NCI-H748 treated with DMSO at 0.1 percent for 48 hours (cell line): ENCODE measurements at regions not wholly inside any gene's neighbourhood (a gene's known extent, or its start where the extent isn't known, plus 50 kb on each side); places are given as distances from the start of the nearest gene placed in this dataset.

Experiments used
- DNase-seq: peaks from one replicate; lab custom pipeline; 2025; lab: John Stamatoyannopoulos, UW

- DNase-seq = peak; percentile 72
These were observed 436.0 kb downstream of the ZNF608 start for GRCh38 chr5:124310453-124310852.

- DNase-seq = no peak
These were observed 437.0 kb downstream of the ZNF608 start for GRCh38 chr5:124309241-124309980.

GRCh38 chr5:124303366-124303765 lies 443.1 kb downstream of the ZNF608 start:
- no peak for DNase-seq

- DNase-seq = no peak
These were observed 443.9 kb downstream of the ZNF608 start for GRCh38 chr5:124302533-124302932.

GRCh38 chr5:124301850-124302249 lies 444.6 kb downstream of the ZNF608 start:
- no peak for DNase-seq

GRCh38 chr5:124300815-124301621 lies 445.4 kb downstream of the ZNF608 start:
- no peak for DNase-seq

- DNase-seq = no peak
These were observed 448.6 kb downstream of the ZNF608 start for GRCh38 chr5:124297826-124298225.

GRCh38 chr5:124292322-124292855 lies 454.1 kb downstream of the ZNF608 start:
- no peak for DNase-seq

GRCh38 chr5:124289641-124290311 lies 456.7 kb downstream of the ZNF608 start:
- DNase-seq = no peak

- no peak for DNase-seq
These were observed 457.3 kb downstream of the ZNF608 start for GRCh38 chr5:124289130-124289529.

- no peak for DNase-seq
These were observed 458.6 kb downstream of the ZNF608 start for GRCh38 chr5:124287813-124288212.

- no peak for DNase-seq
These were observed 460.7 kb downstream of the ZNF608 start for GRCh38 chr5:124285733-124286132.

GRCh38 chr5:124285071-124285470 lies 461.4 kb downstream of the ZNF608 start:
- no peak for DNase-seq

GRCh38 chr5:124283031-124283430 lies 463.4 kb downstream of the ZNF608 start:
- no peak for DNase-seq

- DNase-seq = no peak
These were observed 466.4 kb downstream of the ZNF608 start for GRCh38 chr5:124280079-124280478.

- DNase-seq = no peak
These were observed 467.1 kb downstream of the ZNF608 start for GRCh38 chr5:124279146-124279876.

GRCh38 chr5:124278636-124279035 lies 467.8 kb downstream of the ZNF608 start:
- DNase-seq = no peak

GRCh38 chr5:124277767-124278545 lies 468.5 kb downstream of the ZNF608 start:
- no peak for DNase-seq

GRCh38 chr5:124276166-124276565 lies 470.3 kb downstream of the ZNF608 start:
- DNase-seq = no peak

GRCh38 chr5:124274949-124275348 lies 471.5 kb downstream of the ZNF608 start:
- no peak for DNase-seq

GRCh38 chr5:124264499-124264898 lies 481.9 kb downstream of the ZNF608 start:
- peak; percentile 62 for DNase-seq
